Lower leg skin (tissue), 3 donors: ENCODE measurements at regions not wholly inside any gene's neighbourhood (a gene's known extent, or its start where the extent isn't known, plus 50 kb on each side); places are given as distances from the start of the nearest gene placed in this dataset.

Experiments used
- POLR2A ChIP-seq, 2 donors: fragments of 450-650 bp; IDR thresholded peaks; one replicate each; pipeline ENCODE4 v1.6.1; 2016 to 2017; ENCODE audit warnings: antibody characterized with exemption in 2 of 2, mild to moderate bottlenecking in 1 of 2, moderate library complexity in 1 of 2
- TF ChIP-seq, protein P1 (sequence below), 3 donors: fragments of 450-650 bp; IDR thresholded peaks; one replicate each; pipeline ENCODE4 v1.5.1; 2016; ENCODE audit warnings: antibody characterized with exemption in 3 of 3, mild to moderate bottlenecking in 3 of 3, moderate library complexity in 2 of 3

GRCh38 chr12:126734710-126735109 lies 1532.3 kb upstream of the TMEM132C start:
- TF ChIP-seq POLR2A (IDR thresholded peaks at IDR 0.05), result no peak
- TF ChIP-seq, protein P1, sequence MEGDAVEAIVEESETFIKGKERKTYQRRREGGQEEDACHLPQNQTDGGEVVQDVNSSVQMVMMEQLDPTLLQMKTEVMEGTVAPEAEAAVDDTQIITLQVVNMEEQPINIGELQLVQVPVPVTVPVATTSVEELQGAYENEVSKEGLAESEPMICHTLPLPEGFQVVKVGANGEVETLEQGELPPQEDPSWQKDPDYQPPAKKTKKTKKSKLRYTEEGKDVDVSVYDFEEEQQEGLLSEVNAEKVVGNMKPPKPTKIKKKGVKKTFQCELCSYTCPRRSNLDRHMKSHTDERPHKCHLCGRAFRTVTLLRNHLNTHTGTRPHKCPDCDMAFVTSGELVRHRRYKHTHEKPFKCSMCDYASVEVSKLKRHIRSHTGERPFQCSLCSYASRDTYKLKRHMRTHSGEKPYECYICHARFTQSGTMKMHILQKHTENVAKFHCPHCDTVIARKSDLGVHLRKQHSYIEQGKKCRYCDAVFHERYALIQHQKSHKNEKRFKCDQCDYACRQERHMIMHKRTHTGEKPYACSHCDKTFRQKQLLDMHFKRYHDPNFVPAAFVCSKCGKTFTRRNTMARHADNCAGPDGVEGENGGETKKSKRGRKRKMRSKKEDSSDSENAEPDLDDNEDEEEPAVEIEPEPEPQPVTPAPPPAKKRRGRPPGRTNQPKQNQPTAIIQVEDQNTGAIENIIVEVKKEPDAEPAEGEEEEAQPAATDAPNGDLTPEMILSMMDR (IDR thresholded peaks at IDR 0.05), result no peak
